ENCODE measurements at regions not wholly inside any gene's neighbourhood (a gene's known extent, or its start where the extent isn't known, plus 50 kb on each side); places are given as distances from the start of the nearest gene placed in this dataset.

- ATAC-seq (no peak), DNase-seq (ENCODE audit: low read depth, low spot score) (no peak)
- ChIA-PET POLR2A (no interaction called here), CTCF (no interaction called here)
- H3K9me3 ChIP-seq (ENCODE audit: control insufficient read depth, insufficient read depth, low read depth, low read length), result no peaks in the 10 kb centered on the region
- in situ Hi-C loops (cut with HindIII; ENCODE audit: low pct_unique_long_range_greater_than_20kb, low sequenced_read_pairs), result no loop called here
- TF ChIP-seq POLR2AphosphoS5 (IDR thresholded peaks at IDR 0.05; ENCODE audit: low read depth, low read length) (no peak), SIN3A (IDR thresholded peaks at IDR 0.05; ENCODE audit: borderline replicate concordance, insufficient read depth, low read depth, low read length) (no peak), TCF7L2 (IDR thresholded peaks at IDR 0.05; ENCODE audit: low read depth, low read length) (no peak), REST (IDR thresholded peaks at IDR 0.05; ENCODE audit: insufficient read depth in 1 of 2, low read depth in 2 of 2, low read length in 1 of 2) (no peak)
- TF ChIP-seq, protein P1, sequence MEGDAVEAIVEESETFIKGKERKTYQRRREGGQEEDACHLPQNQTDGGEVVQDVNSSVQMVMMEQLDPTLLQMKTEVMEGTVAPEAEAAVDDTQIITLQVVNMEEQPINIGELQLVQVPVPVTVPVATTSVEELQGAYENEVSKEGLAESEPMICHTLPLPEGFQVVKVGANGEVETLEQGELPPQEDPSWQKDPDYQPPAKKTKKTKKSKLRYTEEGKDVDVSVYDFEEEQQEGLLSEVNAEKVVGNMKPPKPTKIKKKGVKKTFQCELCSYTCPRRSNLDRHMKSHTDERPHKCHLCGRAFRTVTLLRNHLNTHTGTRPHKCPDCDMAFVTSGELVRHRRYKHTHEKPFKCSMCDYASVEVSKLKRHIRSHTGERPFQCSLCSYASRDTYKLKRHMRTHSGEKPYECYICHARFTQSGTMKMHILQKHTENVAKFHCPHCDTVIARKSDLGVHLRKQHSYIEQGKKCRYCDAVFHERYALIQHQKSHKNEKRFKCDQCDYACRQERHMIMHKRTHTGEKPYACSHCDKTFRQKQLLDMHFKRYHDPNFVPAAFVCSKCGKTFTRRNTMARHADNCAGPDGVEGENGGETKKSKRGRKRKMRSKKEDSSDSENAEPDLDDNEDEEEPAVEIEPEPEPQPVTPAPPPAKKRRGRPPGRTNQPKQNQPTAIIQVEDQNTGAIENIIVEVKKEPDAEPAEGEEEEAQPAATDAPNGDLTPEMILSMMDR (IDR thresholded peaks at IDR 0.05), result no peak
- no peak overlapping the region for H3K4me3 ChIP-seq (ENCODE audit: low read depth in 2 of 2, low read length in 2 of 2)
- H3K27ac ChIP-seq (ENCODE audit: low read length), result no peak overlapping the region
- no TSS peak for BruUV-seq (replicated peaks)
- H3K4me1 ChIP-seq (ENCODE audit: control insufficient read depth, insufficient read depth, low read length), result 0 out of 2 replicates have a peak, but pooled peaks cover 3% of the 10 kb centered on the region
- peaks cover 3% of the 10 kb centered on the region; the same call in 1 of the 2 replicates for H3K27me3 ChIP-seq (ENCODE audit: control insufficient read depth, insufficient read depth, low read length)
- intact Hi-C loops (cut with micrococcal nuclease; ENCODE audit: unreplicated experiment), result no loop called here
- no peaks in the 10 kb centered on the region for H3K36me3 ChIP-seq (ENCODE audit: control insufficient read depth, insufficient read depth, low read length)
Observed at GRCh38 chr7:30222515-30223215, 61.7 kb upstream of the ZNRF2 start.

DNA sequence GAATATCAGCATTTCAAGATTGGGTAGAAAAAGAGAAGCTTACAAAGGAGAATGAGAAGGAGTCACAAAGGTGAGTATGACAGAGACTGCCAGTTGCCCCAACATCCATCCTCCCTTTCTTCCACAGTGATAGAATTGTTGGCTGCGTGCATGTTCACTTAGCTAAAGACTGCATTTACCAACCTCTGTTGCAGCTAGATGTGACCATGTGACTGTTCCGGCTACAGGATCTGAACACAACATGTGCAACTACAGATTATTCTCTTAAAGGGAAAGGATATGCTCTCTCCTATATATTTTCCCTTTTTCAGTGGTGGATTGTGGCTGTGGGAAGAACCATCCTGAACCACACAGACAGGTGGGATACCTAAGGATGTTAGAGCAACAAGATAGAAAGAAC is 60.5 kb upstream of the ZNRF2 start:
- Histone ChIP-seq H3K4me1 (ENCODE audit: control insufficient read depth, insufficient read depth, low read length) (0 out of 2 replicates have a peak, but pooled peaks cover 3% of the 10 kb centered on the region), H3K4me3 (ENCODE audit: low read depth in 2 of 2, low read length in 2 of 2) (no peak overlapping the region), H3K27me3 (ENCODE audit: control insufficient read depth, insufficient read depth, low read length) (peaks cover 3% of the 10 kb centered on the region; the same call in 1 of the 2 replicates), H3K36me3 (ENCODE audit: control insufficient read depth, insufficient read depth, low read length) (no peaks in the 10 kb centered on the region), H3K27ac (ENCODE audit: low read length) (no peak overlapping the region), H3K9me3 (ENCODE audit: control insufficient read depth, insufficient read depth, low read depth, low read length) (no peaks in the 10 kb centered on the region)
- ChIA-PET CTCF (no interaction called here), POLR2A (no interaction called here)
- intact Hi-C loops (cut with micrococcal nuclease; ENCODE audit: unreplicated experiment) (no loop called here), in situ Hi-C loops (cut with HindIII; ENCODE audit: low pct_unique_long_range_greater_than_20kb, low sequenced_read_pairs) (no loop called here)
- TF ChIP-seq REST (IDR thresholded peaks at IDR 0.05; ENCODE audit: insufficient read depth in 1 of 2, low read depth in 2 of 2, low read length in 1 of 2), result no peak
- TF ChIP-seq SIN3A (IDR thresholded peaks at IDR 0.05; ENCODE audit: borderline replicate concordance, insufficient read depth, low read depth, low read length), result no peak
- TF ChIP-seq, protein P1 (IDR thresholded peaks at IDR 0.05), result no peak
- no peak for TF ChIP-seq TCF7L2 (IDR thresholded peaks at IDR 0.05; ENCODE audit: low read depth, low read length)
- ATAC-seq (no peak), DNase-seq (ENCODE audit: low read depth, low spot score) (no peak)
- no TSS peak for BruUV-seq (replicated peaks)

Measured in Panc1 (cell line).